Breast epithelium (tissue), 4 donors: ENCODE measurements at regions not wholly inside any gene's neighbourhood (a gene's known extent, or its start where the extent isn't known, plus 50 kb on each side); places are given as distances from the start of the nearest gene placed in this dataset.

Experiments used
- DNase-seq, 2 donors: peaks; one replicate each; pipeline ENCODE4 v3.0.0-alpha.2; 2019; ENCODE audit warnings: low spot score in 2 of 2
- H3K27ac ChIP-seq, 2 donors: fragments of 200-600 bp; sonication (generic) in 1 of 2; one replicate each; pipeline ENCODE4 v1.5.1; 2016 to 2019; ENCODE audit warnings: mild to moderate bottlenecking in 1 of 2
- H3K27me3 ChIP-seq, 2 donors: fragments of 200-600 bp; sonication (generic) in 1 of 2; one replicate each; pipeline versions ENCODE4 v1.5.1 to v1.6.0; 2017 to 2019; ENCODE audit warnings: control low read depth in 1 of 2, mild to moderate bottlenecking in 1 of 2
- H3K36me3 ChIP-seq: fragments of 200-600 bp; one replicate; pipeline ENCODE4 v1.5.1; 2019
- H3K4me1 ChIP-seq, 2 donors: fragments of 200-600 bp; sonication (generic); one replicate each; pipeline ENCODE4 v1.5.1; 2016 to 2019; ENCODE audit warnings: control low read depth in 1 of 2
- H3K4me3 ChIP-seq, 3 donors: fragments of 200-600 bp; sonication (generic); 1 replicate in 2 of 3; 2 replicates in 1 of 3; pipeline ENCODE4 v1.5.1; 2016 to 2019; ENCODE audit warnings: mild to moderate bottlenecking in 3 of 3, moderate library complexity in 2 of 3
- H3K9me3 ChIP-seq, 2 donors: fragments of 200-600 bp; sonication (generic) in 1 of 2; one replicate each; pipeline ENCODE4 v1.5.1; 2016 to 2019; ENCODE audit warnings: control low read depth in 1 of 2
- POLR2A ChIP-seq: fragments of 450-650 bp; IDR thresholded peaks from one replicate; pipeline ENCODE4 v1.6.1; 2016; ENCODE audit warnings: antibody characterized with exemption, mild to moderate bottlenecking, moderate library complexity
- POLR2AphosphoS5 ChIP-seq, 3 donors: sonication (generic); formaldehyde crosslinking; IDR thresholded peaks; one replicate each; pipeline ENCODE4 v1.6.1; 2017; ENCODE audit warnings: antibody characterized with exemption in 3 of 3
- intact Hi-C: fragments of 100-400 bp; cut with DNase I; formaldehyde crosslinking; loops from one replicate; pipeline ENCODE4 v1.15.1; 2023; ENCODE audit warnings: low total_unique reads
- TF ChIP-seq, protein P1 (sequence below), 3 donors: fragments of 450-650 bp; IDR thresholded peaks; one replicate each; pipeline ENCODE4 v1.5.1; 2016 to 2017; ENCODE audit warnings: antibody characterized with exemption in 3 of 3, mild to moderate bottlenecking in 3 of 3, moderate library complexity in 3 of 3

DNA sequence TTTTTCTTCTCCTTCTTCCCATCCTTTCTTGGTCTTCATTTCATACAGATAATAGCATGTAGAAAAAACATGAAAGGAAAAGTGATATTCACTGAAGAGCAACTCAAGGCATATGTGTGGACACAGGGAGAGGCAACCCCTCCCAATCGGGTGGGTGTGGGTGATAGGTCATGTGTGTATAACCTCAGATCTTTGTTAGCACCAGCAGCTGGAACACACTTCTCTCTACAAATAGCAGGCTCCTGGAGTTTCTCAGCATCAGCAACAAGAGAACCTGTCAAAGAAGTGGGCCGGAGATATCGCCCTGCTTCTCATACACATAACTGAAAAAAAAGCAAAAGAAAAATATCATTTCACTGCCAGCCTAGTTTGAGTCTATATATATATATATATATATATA lies 426.4 kb downstream of the DTWD2 start:
- H3K9me3 ChIP-seq = no peaks in the 10 kb centered on the region
- H3K27me3 ChIP-seq = no peaks in the 10 kb centered on the region
- TF ChIP-seq POLR2A = no peak
- no peak for TF ChIP-seq POLR2AphosphoS5 (IDR thresholded peaks at IDR 0.05)
- TF ChIP-seq, protein P1, sequence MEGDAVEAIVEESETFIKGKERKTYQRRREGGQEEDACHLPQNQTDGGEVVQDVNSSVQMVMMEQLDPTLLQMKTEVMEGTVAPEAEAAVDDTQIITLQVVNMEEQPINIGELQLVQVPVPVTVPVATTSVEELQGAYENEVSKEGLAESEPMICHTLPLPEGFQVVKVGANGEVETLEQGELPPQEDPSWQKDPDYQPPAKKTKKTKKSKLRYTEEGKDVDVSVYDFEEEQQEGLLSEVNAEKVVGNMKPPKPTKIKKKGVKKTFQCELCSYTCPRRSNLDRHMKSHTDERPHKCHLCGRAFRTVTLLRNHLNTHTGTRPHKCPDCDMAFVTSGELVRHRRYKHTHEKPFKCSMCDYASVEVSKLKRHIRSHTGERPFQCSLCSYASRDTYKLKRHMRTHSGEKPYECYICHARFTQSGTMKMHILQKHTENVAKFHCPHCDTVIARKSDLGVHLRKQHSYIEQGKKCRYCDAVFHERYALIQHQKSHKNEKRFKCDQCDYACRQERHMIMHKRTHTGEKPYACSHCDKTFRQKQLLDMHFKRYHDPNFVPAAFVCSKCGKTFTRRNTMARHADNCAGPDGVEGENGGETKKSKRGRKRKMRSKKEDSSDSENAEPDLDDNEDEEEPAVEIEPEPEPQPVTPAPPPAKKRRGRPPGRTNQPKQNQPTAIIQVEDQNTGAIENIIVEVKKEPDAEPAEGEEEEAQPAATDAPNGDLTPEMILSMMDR (IDR thresholded peaks at IDR 0.05) = no peak
- intact Hi-C loops = no loop called here
- DNase-seq = no peak
- H3K4me3 ChIP-seq = no peak overlapping the region
- H3K27ac ChIP-seq = no peak overlapping the region
- no peaks in the 10 kb centered on the region for H3K4me1 ChIP-seq
- H3K36me3 ChIP-seq = no peaks in the 10 kb centered on the region

DNA sequence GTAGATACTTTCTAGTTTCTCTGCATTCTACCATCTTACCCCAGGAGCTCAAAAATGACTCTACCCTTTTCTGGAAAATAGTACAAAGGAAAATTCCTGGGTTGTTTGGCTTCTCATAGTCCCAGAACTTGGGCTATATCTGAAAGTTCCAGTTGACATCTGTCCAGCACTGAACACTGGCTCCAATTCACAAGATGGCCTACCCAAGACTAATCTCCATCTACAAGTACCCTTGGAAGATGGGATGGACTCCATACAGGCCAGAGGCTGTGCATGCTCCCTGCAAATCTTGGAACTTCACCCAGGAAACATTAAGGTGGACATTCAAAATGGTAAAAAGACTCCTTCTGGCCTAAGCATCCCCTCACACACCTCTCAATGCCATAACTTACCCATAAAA lies 427.1 kb downstream of the DTWD2 start:
- Histone ChIP-seq H3K27ac (no peak overlapping the region), H3K36me3 (no peaks in the 10 kb centered on the region), H3K9me3 (no peaks in the 10 kb centered on the region), H3K27me3 (no peaks in the 10 kb centered on the region), H3K4me1 (no peaks in the 10 kb centered on the region), H3K4me3 (no peak overlapping the region)
- intact Hi-C loops = no loop called here
- TF ChIP-seq, protein P1 (IDR thresholded peaks at IDR 0.05) = no peak
- TF ChIP-seq POLR2AphosphoS5 (IDR thresholded peaks at IDR 0.05) (no peak), POLR2A (no peak)
- no peak for DNase-seq

DNA sequence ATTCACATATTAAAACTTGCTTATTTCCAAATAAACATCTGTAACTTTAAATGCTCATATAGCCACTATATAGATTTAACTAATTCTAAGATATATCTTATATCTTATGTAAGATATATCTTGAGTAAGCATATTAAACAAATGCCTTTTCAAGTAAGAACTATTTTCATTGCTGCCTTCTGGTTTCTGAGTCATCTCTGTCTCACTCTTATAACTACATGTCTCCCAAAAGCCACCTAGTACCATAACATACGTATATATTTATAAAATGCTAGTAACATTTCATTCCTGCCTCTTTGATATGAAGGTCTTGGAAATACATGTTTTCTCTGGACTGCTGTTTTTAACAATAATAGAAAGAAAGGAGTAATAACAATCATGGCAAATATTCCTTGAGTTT lies 429.5 kb downstream of the DTWD2 start:
- Histone ChIP-seq H3K27ac (no peak overlapping the region), H3K4me1 (no peaks in the 10 kb centered on the region), H3K27me3 (no peaks in the 10 kb centered on the region), H3K36me3 (no peaks in the 10 kb centered on the region), H3K9me3 (no peaks in the 10 kb centered on the region), H3K4me3 (no peak overlapping the region)
- no peak for DNase-seq
- intact Hi-C loops = no loop called here
- TF ChIP-seq POLR2A (no peak), POLR2AphosphoS5 (IDR thresholded peaks at IDR 0.05) (no peak)
- TF ChIP-seq, protein P1 (IDR thresholded peaks at IDR 0.05) = no peak

DNA sequence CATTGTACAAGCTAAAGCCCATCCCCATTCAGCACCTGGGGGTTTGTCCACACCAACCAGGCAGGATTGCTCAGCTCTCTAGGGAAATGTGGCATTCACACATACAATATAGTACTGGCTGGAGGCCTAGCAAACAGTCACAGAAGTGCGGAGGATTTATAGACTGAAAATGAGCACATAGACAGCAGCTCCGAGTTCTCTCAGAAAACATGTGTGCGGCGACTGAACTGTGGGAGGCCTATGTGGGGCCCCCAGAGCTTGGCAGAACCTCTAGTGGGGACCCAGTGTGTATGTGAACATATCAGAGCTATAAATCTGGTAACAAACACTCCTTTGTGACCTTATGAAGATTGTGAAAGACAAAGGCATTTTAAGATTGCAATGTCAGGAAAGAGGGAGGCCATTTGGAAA lies 431.1 kb downstream of the DTWD2 start:
- Histone ChIP-seq H3K9me3 (no peaks in the 10 kb centered on the region), H3K27ac (peak overlapping the region in 1 of 2 donors; percentile 40), H3K4me3 (no peak overlapping the region), H3K27me3 (no peaks in the 10 kb centered on the region), H3K4me1 (no peaks in the 10 kb centered on the region), H3K36me3 (no peaks in the 10 kb centered on the region)
- DNase-seq = no peak
- TF ChIP-seq POLR2AphosphoS5 (IDR thresholded peaks at IDR 0.05) (no peak), POLR2A (no peak)
- TF ChIP-seq, protein P1 (IDR thresholded peaks at IDR 0.05) = no peak
- intact Hi-C loops = no loop called here

DNA sequence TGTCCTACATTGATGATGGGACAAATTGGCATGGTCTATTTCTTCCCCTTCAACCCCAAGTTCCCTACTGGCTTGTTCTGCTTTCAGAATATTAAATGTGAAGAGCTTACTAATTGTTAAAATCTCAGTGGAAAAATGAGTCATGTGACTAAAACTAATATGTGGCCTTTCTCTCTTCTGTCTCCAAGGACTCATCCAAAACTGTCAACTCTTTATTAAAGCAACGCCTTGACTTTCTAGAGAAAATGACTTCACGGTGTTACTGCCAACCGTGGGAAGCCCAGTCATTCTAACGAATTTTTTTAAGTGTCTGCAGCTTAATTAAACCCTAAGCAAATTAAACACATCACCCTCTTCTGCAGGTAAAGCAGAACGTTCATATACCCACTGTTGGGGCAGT lies 431.6 kb downstream of the DTWD2 start:
- Histone ChIP-seq H3K27me3 (no peaks in the 10 kb centered on the region), H3K4me1 (no peaks in the 10 kb centered on the region), H3K27ac (no peak overlapping the region), H3K9me3 (no peaks in the 10 kb centered on the region), H3K36me3 (no peaks in the 10 kb centered on the region), H3K4me3 (no peak overlapping the region)
- DNase-seq = no peak
- intact Hi-C loops = no loop called here
- TF ChIP-seq POLR2AphosphoS5 (IDR thresholded peaks at IDR 0.05) = no peak
- no peak for TF ChIP-seq POLR2A

DNA sequence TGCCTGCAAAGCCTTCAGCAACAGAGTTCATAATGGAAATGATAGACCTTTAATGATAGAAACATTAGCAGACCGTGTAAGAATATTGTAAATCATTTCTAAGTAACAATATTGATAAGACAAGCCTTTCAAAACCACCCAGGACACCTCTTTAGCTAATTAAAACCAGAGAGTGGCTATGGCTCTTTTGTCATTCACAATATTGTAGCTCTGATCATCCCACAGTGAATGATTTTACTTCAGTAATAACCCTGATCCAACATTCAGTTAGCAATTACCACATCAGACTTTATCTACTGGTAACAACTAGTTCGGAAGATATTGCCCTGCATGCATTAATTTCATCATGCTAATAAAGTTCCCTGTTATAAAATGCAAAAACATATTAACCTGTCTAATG lies 432.6 kb downstream of the DTWD2 start:
- Histone ChIP-seq H3K4me1 (no peaks in the 10 kb centered on the region), H3K27me3 (no peaks in the 10 kb centered on the region), H3K4me3 (no peak overlapping the region), H3K36me3 (no peaks in the 10 kb centered on the region), H3K27ac (no peak overlapping the region), H3K9me3 (no peaks in the 10 kb centered on the region)
- TF ChIP-seq POLR2A (no peak), POLR2AphosphoS5 (IDR thresholded peaks at IDR 0.05) (no peak)
- TF ChIP-seq, protein P1 (IDR thresholded peaks at IDR 0.05) = no peak
- no peak for DNase-seq
- intact Hi-C loops = no loop called here
